GM19397 (cell line): ENCODE measurements at regions not wholly inside any gene's neighbourhood (a gene's known extent, or its start where the extent isn't known, plus 50 kb on each side); places are given as distances from the start of the nearest gene placed in this dataset.
"Not testable (repeated sequence)": the region's sequence is repeated elsewhere in the genome, so short reads cannot be mapped to it uniquely, and the experiment has no call there.

ENCODE experiments used
- ATAC-seq: cut with Tn5 transposase; IDR thresholded peaks from one replicate; pipeline ENCODE4 v1.9.1; 2021; ENCODE audit warnings: mild to moderate bottlenecking, moderate library complexity; ENCODE audit not compliant: unreplicated experiment

DNA sequence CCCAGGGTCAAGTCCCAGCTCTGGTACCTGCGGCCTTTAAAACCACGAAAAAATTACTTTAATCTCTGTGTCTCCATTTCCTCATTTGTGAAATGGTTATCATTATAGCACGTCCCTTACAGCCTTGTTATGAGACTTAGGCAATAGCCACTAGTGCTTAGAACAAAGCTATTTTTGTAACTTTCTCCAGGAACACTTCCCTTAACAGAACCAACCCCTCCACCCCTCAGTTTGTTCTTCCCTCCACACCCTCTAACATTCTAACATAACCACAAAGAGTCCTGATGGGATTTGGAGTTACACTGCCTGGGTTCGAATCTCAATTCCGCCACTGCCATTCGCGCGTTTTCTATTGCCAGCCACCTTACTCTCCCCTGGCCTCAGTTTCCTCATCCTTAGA lies 2777.4 kb upstream of the TPTE start:
- not testable (repeated sequence) for ATAC-seq

GRCh38 chr21:7744406-7745099 lies 2776.8 kb upstream of the TPTE start:
- ATAC-seq, result peak; percentile 98

DNA sequence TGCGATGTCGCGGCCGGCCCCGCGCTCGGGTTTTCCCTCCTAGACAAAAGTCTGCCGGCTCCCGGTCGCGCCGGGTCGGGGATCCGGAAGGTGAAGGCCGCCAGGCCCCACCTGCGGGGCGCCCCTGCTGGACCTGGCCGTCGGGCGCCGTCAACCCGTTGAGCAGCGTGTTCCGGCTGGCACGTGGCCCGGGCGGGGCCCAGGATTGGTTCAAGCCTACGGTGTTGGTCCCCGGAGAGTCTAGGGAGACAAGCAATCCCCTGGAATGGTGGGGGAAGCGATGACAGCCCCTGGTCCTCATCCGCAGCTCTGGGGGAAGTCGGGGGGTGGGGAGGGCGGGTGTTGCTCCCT lies 2776.3 kb upstream of the TPTE start:
- peak; percentile 58 for ATAC-seq

GRCh38 chr21:7747964-7748363 lies 2773.4 kb upstream of the TPTE start:
- ATAC-seq, result not testable (repeated sequence)

- not testable (repeated sequence) for ATAC-seq
These were observed 2768.8 kb upstream of the TPTE start for GRCh38 chr21:7752611-7753010.

DNA sequence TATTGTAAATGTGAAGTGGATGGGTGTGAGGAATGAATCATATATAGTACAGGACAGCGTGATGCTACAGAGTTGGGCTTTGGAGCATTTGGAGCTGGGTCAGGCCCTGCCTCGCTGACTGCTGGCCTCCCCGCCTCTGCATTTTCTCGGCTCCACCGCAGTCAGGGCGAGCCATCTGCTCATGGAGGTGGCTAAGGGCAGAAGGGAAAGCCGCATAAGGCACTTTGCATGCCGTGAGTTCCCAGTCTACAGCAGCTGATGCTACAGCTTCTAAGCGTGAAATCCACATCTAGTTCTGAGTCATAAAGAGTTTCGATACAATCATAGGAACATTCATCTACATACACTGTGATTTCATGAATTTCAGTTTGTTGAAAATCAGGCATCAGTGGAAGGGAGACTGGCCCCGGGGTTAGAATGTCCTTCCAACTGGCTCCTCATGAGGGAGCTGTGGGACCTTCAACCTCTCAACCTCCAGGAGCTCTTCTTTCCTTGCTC lies 2768.0 kb upstream of the TPTE start:
- peak; percentile 88 for ATAC-seq

GRCh38 chr21:7769985-7770384 lies 2751.4 kb upstream of the TPTE start:
- ATAC-seq, result not testable (repeated sequence)

GRCh38 chr21:7774219-7774618 lies 2747.2 kb upstream of the TPTE start:
- not testable (repeated sequence) for ATAC-seq

- not testable (repeated sequence) for ATAC-seq
These were observed 2745.9 kb upstream of the TPTE start for GRCh38 chr21:7775327-7775984.

- not testable (repeated sequence) for ATAC-seq
These were observed 2745.3 kb upstream of the TPTE start for GRCh38 chr21:7776035-7776434.

DNA sequence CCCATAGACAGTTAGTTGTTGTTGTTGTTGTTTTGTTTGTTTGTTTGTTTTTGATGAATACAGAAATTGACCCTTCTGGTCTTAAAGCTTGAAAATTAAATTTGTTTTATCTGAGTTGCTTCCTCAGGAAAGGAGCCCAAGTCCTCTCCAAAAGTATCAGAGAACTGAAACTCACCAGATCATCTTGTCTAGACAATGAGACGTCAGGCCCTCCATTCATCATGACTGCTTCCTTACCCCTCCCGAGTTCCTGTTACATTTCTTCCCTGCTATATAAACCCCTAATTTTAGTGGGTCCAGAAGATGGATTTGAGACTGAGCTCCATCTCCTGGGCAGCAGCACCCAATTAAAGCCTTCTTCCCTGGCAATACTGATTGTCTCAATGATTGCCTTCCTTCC lies 2744.8 kb upstream of the TPTE start:
- not testable (repeated sequence) for ATAC-seq

- not testable (repeated sequence) for ATAC-seq
These were observed 2744.1 kb upstream of the TPTE start for GRCh38 chr21:7777289-7777688.

DNA sequence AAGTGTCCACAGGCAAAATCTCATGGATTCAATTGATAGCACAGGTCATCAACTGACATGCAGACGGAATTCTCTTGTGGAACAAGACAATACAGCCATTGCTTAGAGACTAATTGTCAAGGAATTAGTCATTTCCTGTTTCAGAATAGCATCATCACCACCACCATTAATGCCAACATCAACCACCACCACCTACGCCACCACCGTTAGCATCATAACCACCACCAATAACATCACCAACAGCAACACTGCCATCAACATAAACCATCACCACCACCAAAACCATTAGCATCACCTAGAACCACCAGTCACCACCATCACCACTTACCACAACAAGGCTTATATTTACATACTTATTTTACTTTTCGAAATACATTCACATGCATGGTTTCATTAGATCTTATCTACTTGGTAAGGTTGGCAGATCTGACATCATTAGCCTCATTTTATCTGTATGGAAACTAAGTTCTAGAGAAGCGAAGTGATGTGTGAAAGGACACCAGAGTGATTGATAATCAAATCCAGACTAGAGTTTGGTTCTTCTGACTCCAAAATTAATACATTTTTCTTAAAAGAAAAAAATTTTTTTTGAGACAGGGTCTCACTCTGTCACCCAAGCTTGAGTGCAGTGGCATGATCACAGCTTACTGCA lies 2733.8 kb upstream of the TPTE start:
- not testable (repeated sequence) for ATAC-seq

GRCh38 chr21:7793797-7794196 lies 2727.6 kb upstream of the TPTE start:
- ATAC-seq, result not testable (repeated sequence)

- ATAC-seq, result not testable (repeated sequence)
These were observed 2724.1 kb upstream of the TPTE start for GRCh38 chr21:7797328-7797727.

- ATAC-seq, result not testable (repeated sequence)
These were observed 2722.9 kb upstream of the TPTE start for GRCh38 chr21:7798446-7798845.

GRCh38 chr21:7799697-7800096 lies 2721.7 kb upstream of the TPTE start:
- not testable (repeated sequence) for ATAC-seq

- not testable (repeated sequence) for ATAC-seq
These were observed 2707.9 kb upstream of the TPTE start for GRCh38 chr21:7813475-7813874.

GRCh38 chr21:7817013-7817412 lies 2704.4 kb upstream of the TPTE start:
- not testable (repeated sequence) for ATAC-seq

DNA sequence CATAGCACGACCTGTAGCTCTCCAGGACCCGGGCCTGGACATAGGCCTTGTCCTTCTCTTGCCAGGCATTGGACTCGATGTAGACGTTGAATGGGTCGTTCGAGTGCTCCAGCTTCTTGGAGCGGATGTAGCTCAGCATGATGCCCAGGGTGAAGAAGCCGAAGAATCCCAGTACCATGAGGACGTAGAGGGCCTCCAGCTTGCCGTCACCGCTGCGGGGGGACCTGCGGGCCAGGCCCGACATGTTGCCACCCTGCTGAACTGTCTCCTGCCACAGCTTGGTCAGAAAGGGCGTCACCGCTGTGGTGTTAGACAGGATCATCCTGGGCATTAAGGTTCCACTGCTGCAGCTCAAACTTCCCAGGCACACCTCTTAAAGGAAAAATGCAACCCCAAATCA lies 2702.1 kb upstream of the TPTE start:
- ATAC-seq, result not testable (repeated sequence)

DNA sequence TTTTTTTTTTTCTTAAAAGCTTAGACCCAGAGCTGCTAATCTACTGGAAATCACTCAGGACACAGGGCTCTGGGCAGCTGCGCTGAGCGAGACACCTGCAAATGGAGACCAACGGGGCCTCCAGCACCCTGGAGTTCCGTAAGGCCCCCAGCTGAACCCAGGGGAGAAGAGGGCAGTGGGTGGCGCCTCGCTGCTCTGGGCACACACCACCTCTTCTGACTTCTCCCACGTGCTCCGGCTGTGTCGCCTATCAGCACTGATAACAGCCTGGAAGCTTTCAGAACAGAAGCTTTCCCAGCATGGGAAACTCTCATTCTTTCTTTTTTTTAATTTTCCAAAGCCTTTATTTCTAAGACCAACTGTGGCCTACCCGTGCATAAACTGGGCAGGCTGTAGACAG lies 2695.8 kb upstream of the TPTE start:
- not testable (repeated sequence) for ATAC-seq

- ATAC-seq, result not testable (repeated sequence)
These were observed 2695.2 kb upstream of the TPTE start for GRCh38 chr21:7826174-7826573.
